Loucy (cell line): ENCODE measurements at regions not wholly inside any gene's neighbourhood (a gene's known extent, or its start where the extent isn't known, plus 50 kb on each side); places are given as distances from the start of the nearest gene placed in this dataset.

ENCODE experiments used
- EZH2phosphoT487 ChIP-seq: fragments of 200-600 bp; IDR thresholded peaks from 2 replicates; pipeline ENCODE4 v1.6.1; 2018; ENCODE audit warnings: antibody characterized with exemption, mild to moderate bottlenecking, moderate library complexity, borderline replicate concordance
- TF ChIP-seq, protein P1 (sequence below): fragments of 200-600 bp; sonication (generic); conservative IDR thresholded peaks from 2 replicates; pipeline ENCODE4 v1.5.1; 2014; ENCODE audit warnings: mild to moderate bottlenecking, antibody characterized with exemption, low read length

DNA sequence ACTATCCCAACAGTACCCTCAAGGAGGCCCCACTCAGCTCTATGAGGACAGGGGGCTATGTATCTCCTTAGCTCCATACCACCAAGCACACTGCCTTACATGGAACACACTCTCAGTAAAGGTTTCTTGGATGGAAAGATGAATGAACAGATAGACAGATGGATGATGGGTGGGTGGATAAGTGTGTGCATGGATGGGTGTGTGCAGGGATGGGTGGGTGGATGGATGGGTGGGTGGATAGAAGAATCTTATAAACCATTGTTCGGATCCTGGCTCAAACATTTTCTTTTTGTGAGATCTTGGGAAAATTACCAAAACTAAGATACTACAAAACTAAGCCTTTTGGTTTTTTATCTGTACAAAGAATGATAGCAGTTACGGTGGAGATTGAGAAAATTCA is 111.0 kb upstream of the NFIA start:
- TF ChIP-seq, protein P1, sequence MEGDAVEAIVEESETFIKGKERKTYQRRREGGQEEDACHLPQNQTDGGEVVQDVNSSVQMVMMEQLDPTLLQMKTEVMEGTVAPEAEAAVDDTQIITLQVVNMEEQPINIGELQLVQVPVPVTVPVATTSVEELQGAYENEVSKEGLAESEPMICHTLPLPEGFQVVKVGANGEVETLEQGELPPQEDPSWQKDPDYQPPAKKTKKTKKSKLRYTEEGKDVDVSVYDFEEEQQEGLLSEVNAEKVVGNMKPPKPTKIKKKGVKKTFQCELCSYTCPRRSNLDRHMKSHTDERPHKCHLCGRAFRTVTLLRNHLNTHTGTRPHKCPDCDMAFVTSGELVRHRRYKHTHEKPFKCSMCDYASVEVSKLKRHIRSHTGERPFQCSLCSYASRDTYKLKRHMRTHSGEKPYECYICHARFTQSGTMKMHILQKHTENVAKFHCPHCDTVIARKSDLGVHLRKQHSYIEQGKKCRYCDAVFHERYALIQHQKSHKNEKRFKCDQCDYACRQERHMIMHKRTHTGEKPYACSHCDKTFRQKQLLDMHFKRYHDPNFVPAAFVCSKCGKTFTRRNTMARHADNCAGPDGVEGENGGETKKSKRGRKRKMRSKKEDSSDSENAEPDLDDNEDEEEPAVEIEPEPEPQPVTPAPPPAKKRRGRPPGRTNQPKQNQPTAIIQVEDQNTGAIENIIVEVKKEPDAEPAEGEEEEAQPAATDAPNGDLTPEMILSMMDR, result no peak
- TF ChIP-seq EZH2phosphoT487, result no peak
